ENCODE measurements at regions not wholly inside any gene's neighbourhood (a gene's known extent, or its start where the extent isn't known, plus 50 kb on each side); places are given as distances from the start of the nearest gene placed in this dataset.

GRCh38 chr9:89770531-89771174 is 165.8 kb downstream of the GADD45G start:
- no peak for DNase-seq (ENCODE audit: low read depth)

- no peak for DNase-seq (ENCODE audit: low read depth)
Observed at GRCh38 chr9:89771205-89771604, 166.4 kb downstream of the GADD45G start.

- no peak for DNase-seq (ENCODE audit: low read depth)
Observed at GRCh38 chr9:89773170-89773569, 168.4 kb downstream of the GADD45G start.

- DNase-seq (ENCODE audit: low read depth), result no peak
Observed at GRCh38 chr9:89774858-89775370, 170.1 kb downstream of the GADD45G start.

- DNase-seq (ENCODE audit: low read depth), result no peak
Observed at GRCh38 chr9:89775641-89776040, 170.8 kb downstream of the GADD45G start.

- DNase-seq (ENCODE audit: low read depth), result no peak
Observed at GRCh38 chr9:89776795-89777525, 172.1 kb downstream of the GADD45G start.

- DNase-seq (ENCODE audit: low read depth), result no peak
Observed at GRCh38 chr9:89777544-89777943, 172.7 kb downstream of the GADD45G start.

GRCh38 chr9:89778100-89779090 is 173.6 kb downstream of the GADD45G start:
- no peak for DNase-seq (ENCODE audit: low read depth)

GRCh38 chr9:89779405-89780203 is 174.8 kb downstream of the GADD45G start:
- no peak for DNase-seq (ENCODE audit: low read depth)

GRCh38 chr9:89780959-89781358 is 176.1 kb downstream of the GADD45G start:
- DNase-seq (ENCODE audit: low read depth), result no peak

- no peak for DNase-seq (ENCODE audit: low read depth)
Observed at GRCh38 chr9:89781838-89782540, 177.2 kb downstream of the GADD45G start.

- DNase-seq (ENCODE audit: low read depth), result no peak
Observed at GRCh38 chr9:89786655-89787054, 181.8 kb downstream of the GADD45G start.

- no peak for DNase-seq (ENCODE audit: low read depth)
Observed at GRCh38 chr9:89787595-89787994, 182.8 kb downstream of the GADD45G start.

- DNase-seq (ENCODE audit: low read depth), result no peak
Observed at GRCh38 chr9:89788434-89788833, 183.6 kb downstream of the GADD45G start.

GRCh38 chr9:89789922-89790510 is 185.2 kb downstream of the GADD45G start:
- no peak for DNase-seq (ENCODE audit: low read depth)

- no peak for DNase-seq (ENCODE audit: low read depth)
Observed at GRCh38 chr9:89790542-89791109, 185.8 kb downstream of the GADD45G start.

GRCh38 chr9:89791754-89792153 is 186.9 kb downstream of the GADD45G start:
- DNase-seq (ENCODE audit: low read depth), result no peak

- no peak for DNase-seq (ENCODE audit: low read depth)
Observed at GRCh38 chr9:89792189-89793123, 187.6 kb downstream of the GADD45G start.

- DNase-seq (ENCODE audit: low read depth), result no peak
Observed at GRCh38 chr9:89793124-89793495, 188.3 kb downstream of the GADD45G start.

Data from ELR (cell line).